ENCODE measurements at regions not wholly inside any gene's neighbourhood (a gene's known extent, or its start where the extent isn't known, plus 50 kb on each side); places are given as distances from the start of the nearest gene placed in this dataset.

GRCh38 chr2:151176661-151177060, 85.0 kb downstream of the RBM43 start:
- no peak for TF ChIP-seq POLR2AphosphoS5 (IDR thresholded peaks at IDR 0.05; ENCODE audit: low read depth, low read length)
- TF ChIP-seq REST (IDR thresholded peaks at IDR 0.05; ENCODE audit: insufficient read depth in 1 of 2, low read depth in 2 of 2, low read length in 2 of 2): no peak
- no peak for TF ChIP-seq TAF1 (IDR thresholded peaks at IDR 0.05; ENCODE audit: borderline replicate concordance, insufficient read depth, low read length)
- TF ChIP-seq SIN3A (IDR thresholded peaks at IDR 0.05; ENCODE audit: borderline replicate concordance, insufficient read depth, low read length): no peak
- TF ChIP-seq FOXP2 (optimal IDR thresholded peaks at IDR 0.05; ENCODE audit: borderline replicate concordance, extremely low read depth, extremely low read length, insufficient read depth): no peak

All from PFSK-1 (cell line).